ENCODE measurements at regions not wholly inside any gene's neighbourhood (a gene's known extent, or its start where the extent isn't known, plus 50 kb on each side); places are given as distances from the start of the nearest gene placed in this dataset.

GRCh38 chr3:10744098-10744465, 71.9 kb upstream of the SLC6A11 start:
- TF ChIP-seq TCF4 (CRISPR knock-in tag; IDR thresholded peaks at IDR 0.05; ENCODE audit: borderline replicate concordance) (no peak), CSRNP3 (CRISPR knock-in tag; IDR thresholded peaks at IDR 0.05) (no peak), ESRRG (CRISPR knock-in tag; IDR thresholded peaks at IDR 0.05) (no peak), TOX (CRISPR knock-in tag; IDR thresholded peaks at IDR 0.05; ENCODE audit: borderline replicate concordance) (no peak), ZNF565 (CRISPR knock-in tag; conservative IDR thresholded peaks at IDR 0.05; ENCODE audit: low read depth) (no peak), ZFP30 (CRISPR knock-in tag; IDR thresholded peaks at IDR 0.05) (no peak), BACH2 (CRISPR knock-in tag; IDR thresholded peaks at IDR 0.05; ENCODE audit: borderline replicate concordance) (no peak), ARNTL (CRISPR knock-in tag; IDR thresholded peaks at IDR 0.05; ENCODE audit: borderline replicate concordance, low read depth) (no peak), ISL1 (CRISPR knock-in tag; IDR thresholded peaks at IDR 0.05) (no peak), RARB (CRISPR knock-in tag; IDR thresholded peaks at IDR 0.05) (no peak), ZNF70 (CRISPR knock-in tag; IDR thresholded peaks at IDR 0.05) (no peak)
- TF ChIP-seq, protein P1, sequence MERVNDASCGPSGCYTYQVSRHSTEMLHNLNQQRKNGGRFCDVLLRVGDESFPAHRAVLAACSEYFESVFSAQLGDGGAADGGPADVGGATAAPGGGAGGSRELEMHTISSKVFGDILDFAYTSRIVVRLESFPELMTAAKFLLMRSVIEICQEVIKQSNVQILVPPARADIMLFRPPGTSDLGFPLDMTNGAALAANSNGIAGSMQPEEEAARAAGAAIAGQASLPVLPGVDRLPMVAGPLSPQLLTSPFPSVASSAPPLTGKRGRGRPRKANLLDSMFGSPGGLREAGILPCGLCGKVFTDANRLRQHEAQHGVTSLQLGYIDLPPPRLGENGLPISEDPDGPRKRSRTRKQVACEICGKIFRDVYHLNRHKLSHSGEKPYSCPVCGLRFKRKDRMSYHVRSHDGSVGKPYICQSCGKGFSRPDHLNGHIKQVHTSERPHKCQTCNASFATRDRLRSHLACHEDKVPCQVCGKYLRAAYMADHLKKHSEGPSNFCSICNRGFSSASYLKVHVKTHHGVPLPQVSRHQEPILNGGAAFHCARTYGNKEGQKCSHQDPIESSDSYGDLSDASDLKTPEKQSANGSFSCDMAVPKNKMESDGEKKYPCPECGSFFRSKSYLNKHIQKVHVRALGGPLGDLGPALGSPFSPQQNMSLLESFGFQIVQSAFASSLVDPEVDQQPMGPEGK (CRISPR knock-in tag; IDR thresholded peaks at IDR 0.05; ENCODE audit: borderline replicate concordance): no peak
